ENCODE measurements at regions not wholly inside any gene's neighbourhood (a gene's known extent, or its start where the extent isn't known, plus 50 kb on each side); places are given as distances from the start of the nearest gene placed in this dataset.

DNA sequence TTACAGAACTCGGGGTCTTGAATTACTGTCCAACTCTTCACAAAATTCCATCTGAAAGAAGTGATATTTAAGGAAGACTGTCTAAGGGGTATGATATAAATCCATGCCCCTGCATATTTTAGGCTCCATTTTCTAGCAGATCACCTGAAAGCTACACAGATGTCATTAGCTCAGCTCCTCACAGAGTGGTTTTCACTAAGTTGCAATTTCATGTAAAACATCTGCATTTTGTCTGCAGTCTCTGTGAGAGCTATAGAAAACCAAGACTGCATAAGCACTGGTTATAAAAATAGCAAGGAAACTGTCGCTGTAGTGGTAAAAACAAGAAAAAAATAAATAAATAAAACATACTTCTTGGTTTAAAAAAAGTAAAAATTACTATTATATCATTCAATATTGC, 103.4 kb downstream of the RPL27A start:
- Histone ChIP-seq H2BK12ac (ENCODE audit: low read length) (no peak overlapping the region), H3K23ac (ENCODE audit: low read depth, low read length, poor library complexity) (no peak overlapping the region), H2BK120ac (ENCODE audit: low read depth, low read length) (no peak overlapping the region), H3K14ac (ENCODE audit: low read length) (no peak overlapping the region), H3K27me3 (ENCODE audit: control insufficient read depth in 3 of 3, insufficient read depth in 3 of 3, low read depth in 1 of 3, low read length in 3 of 3) (no peaks in the 10 kb centered on the region), H2AFZ (ENCODE audit: low read length) (no peak overlapping the region), H3K36me3 (replicated peaks in 1 of 2; ENCODE audit: control insufficient read depth in 2 of 2, insufficient read depth in 2 of 2, low read length in 2 of 2) (peaks cover 0 to 16% of the 10 kb centered on the region in 2 donors), H3K4me3 (ENCODE audit: low read length in 2 of 2) (no peak overlapping the region), H3K4me1 (ENCODE audit: control insufficient read depth in 2 of 2, insufficient read depth in 1 of 2, low read depth in 1 of 2, low read length in 2 of 2) (no peaks in the 10 kb centered on the region), H2BK15ac (ENCODE audit: low read length) (no peak overlapping the region), H3K79me1 (ENCODE audit: low read depth, low read length) (peaks cover 2% of the 10 kb centered on the region), H2AK5ac (ENCODE audit: low read depth, low read length) (no peak overlapping the region), H2BK5ac (ENCODE audit: low read length) (no peak overlapping the region), H3K4me2 (ENCODE audit: insufficient read depth, low read length, poor library complexity, severe bottlenecking) (no peak overlapping the region), H3K27ac (replicated peaks; ENCODE audit: low read length) (no peak overlapping the region), H3K9ac (ENCODE audit: low read depth, low read length, poor library complexity) (no peak overlapping the region), H3K4ac (ENCODE audit: low read length) (no peak overlapping the region), H3K9me3 (replicated peaks in 1 of 2; ENCODE audit: control insufficient read depth in 2 of 2, insufficient read depth in 1 of 2, low read depth in 1 of 2, low read length in 2 of 2) (peaks cover 0 to 2% of the 10 kb centered on the region in 2 donors), H4K91ac (ENCODE audit: low read depth, low read length, poor library complexity) (no peak overlapping the region), H4K8ac (ENCODE audit: low read depth, low read length) (no peak overlapping the region), H3K18ac (ENCODE audit: low read length) (no peak overlapping the region)
- WGBS, 2 donors (ENCODE audit: extremely low coverage in 2 of 2, insufficient read length in 2 of 2, insufficient replicate concordance in 1 of 2): no CpG with 5 or more reads among the region's 2 CpGs
- DNase-seq (ENCODE audit: low spot score): no peak

DNA sequence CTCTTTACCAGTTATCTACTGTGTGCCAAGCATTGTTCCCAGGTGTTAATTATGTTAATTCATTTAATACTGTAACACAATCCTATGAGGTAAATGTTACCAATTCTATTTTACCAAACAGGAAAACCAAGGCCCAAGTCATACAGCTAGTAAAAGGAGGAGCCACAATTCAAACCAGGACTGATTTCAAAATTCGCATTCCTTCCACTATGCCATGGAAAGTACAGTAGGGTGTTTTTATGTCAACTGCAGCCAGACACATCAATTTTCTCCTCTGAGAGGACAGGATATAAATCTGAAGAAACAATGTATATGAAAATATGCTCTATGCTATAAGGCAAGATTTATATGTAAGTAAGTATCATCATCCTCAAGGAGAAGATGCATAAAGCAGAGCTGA, 104.3 kb downstream of the RPL27A start:
- H4K8ac ChIP-seq (ENCODE audit: low read depth, low read length): no peak overlapping the region
- peaks cover 0 to 2% of the 10 kb centered on the region in 2 donors for H3K9me3 ChIP-seq (replicated peaks in 1 of 2; ENCODE audit: control insufficient read depth in 2 of 2, insufficient read depth in 1 of 2, low read depth in 1 of 2, low read length in 2 of 2)
- H3K36me3 ChIP-seq (replicated peaks in 1 of 2; ENCODE audit: control insufficient read depth in 2 of 2, insufficient read depth in 2 of 2, low read length in 2 of 2): peaks cover 0 to 16% of the 10 kb centered on the region in 2 donors
- H3K4ac ChIP-seq (ENCODE audit: low read length): no peak overlapping the region
- no peak overlapping the region for H3K4me2 ChIP-seq (ENCODE audit: insufficient read depth, low read length, poor library complexity, severe bottlenecking)
- no peak overlapping the region for H3K9ac ChIP-seq (ENCODE audit: low read depth, low read length, poor library complexity)
- H4K91ac ChIP-seq (ENCODE audit: low read depth, low read length, poor library complexity): no peak overlapping the region
- no peak overlapping the region for H3K14ac ChIP-seq (ENCODE audit: low read length)
- no peak overlapping the region for H3K23ac ChIP-seq (ENCODE audit: low read depth, low read length, poor library complexity)
- no peak overlapping the region for H2BK12ac ChIP-seq (ENCODE audit: low read length)
- no CpG with 5 or more reads among the region's 1 CpG for WGBS, 2 donors (ENCODE audit: extremely low coverage in 2 of 2, insufficient read length in 2 of 2, insufficient replicate concordance in 1 of 2)
- H2BK5ac ChIP-seq (ENCODE audit: low read length): no peak overlapping the region
- no peak overlapping the region for H3K27ac ChIP-seq (replicated peaks; ENCODE audit: low read length)
- no peaks in the 10 kb centered on the region for H3K4me1 ChIP-seq (ENCODE audit: control insufficient read depth in 2 of 2, insufficient read depth in 1 of 2, low read depth in 1 of 2, low read length in 2 of 2)
- DNase-seq (ENCODE audit: low spot score): no peak
- no peaks in the 10 kb centered on the region for H3K27me3 ChIP-seq (ENCODE audit: control insufficient read depth in 3 of 3, insufficient read depth in 3 of 3, low read depth in 1 of 3, low read length in 3 of 3)
- H2AFZ ChIP-seq (ENCODE audit: low read length): no peak overlapping the region
- H2BK15ac ChIP-seq (ENCODE audit: low read length): no peak overlapping the region
- H2BK120ac ChIP-seq (ENCODE audit: low read depth, low read length): no peak overlapping the region
- no peak overlapping the region for H2AK5ac ChIP-seq (ENCODE audit: low read depth, low read length)
- no peak overlapping the region for H3K4me3 ChIP-seq (ENCODE audit: low read length in 2 of 2)
- no peak overlapping the region for H3K18ac ChIP-seq (ENCODE audit: low read length)
- H3K79me1 ChIP-seq (ENCODE audit: low read depth, low read length): peaks cover 2% of the 10 kb centered on the region

DNA sequence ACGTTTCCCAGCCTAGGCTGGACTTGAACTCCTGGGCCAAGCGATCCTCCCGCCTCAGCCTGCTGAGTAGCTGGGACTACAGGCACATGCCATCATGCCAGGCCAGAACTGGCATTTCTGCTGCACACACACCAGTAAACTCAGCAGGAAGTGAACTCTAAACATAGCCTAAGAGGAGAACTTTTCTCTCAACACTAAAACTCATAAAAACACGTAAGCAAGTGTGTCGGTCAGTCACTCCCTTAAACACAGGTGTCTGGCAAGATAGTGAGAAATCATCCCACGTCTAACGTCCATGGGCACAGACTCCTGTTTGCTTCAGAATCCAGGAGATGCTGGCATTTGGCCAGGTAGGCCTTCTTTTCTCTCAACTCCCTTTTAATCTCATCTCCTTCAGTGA, 104.8 kb downstream of the RPL27A start:
- H4K8ac ChIP-seq (ENCODE audit: low read depth, low read length): no peak overlapping the region
- peaks cover 0 to 16% of the 10 kb centered on the region in 2 donors for H3K36me3 ChIP-seq (replicated peaks in 1 of 2; ENCODE audit: control insufficient read depth in 2 of 2, insufficient read depth in 2 of 2, low read length in 2 of 2)
- H3K4ac ChIP-seq (ENCODE audit: low read length): no peak overlapping the region
- no peak overlapping the region for H2BK120ac ChIP-seq (ENCODE audit: low read depth, low read length)
- no peak overlapping the region for H3K27ac ChIP-seq (replicated peaks; ENCODE audit: low read length)
- no peak overlapping the region for H2AFZ ChIP-seq (ENCODE audit: low read length)
- no peak overlapping the region for H2BK15ac ChIP-seq (ENCODE audit: low read length)
- H3K4me3 ChIP-seq (ENCODE audit: low read length in 2 of 2): no peak overlapping the region
- no peak overlapping the region for H3K23ac ChIP-seq (ENCODE audit: low read depth, low read length, poor library complexity)
- no peak for DNase-seq (ENCODE audit: low spot score)
- H3K4me2 ChIP-seq (ENCODE audit: insufficient read depth, low read length, poor library complexity, severe bottlenecking): no peak overlapping the region
- no peak overlapping the region for H3K14ac ChIP-seq (ENCODE audit: low read length)
- no peaks in the 10 kb centered on the region for H3K27me3 ChIP-seq (ENCODE audit: control insufficient read depth in 3 of 3, insufficient read depth in 3 of 3, low read depth in 1 of 3, low read length in 3 of 3)
- H2BK5ac ChIP-seq (ENCODE audit: low read length): no peak overlapping the region
- H3K9ac ChIP-seq (ENCODE audit: low read depth, low read length, poor library complexity): no peak overlapping the region
- no peaks in the 10 kb centered on the region for H3K4me1 ChIP-seq (ENCODE audit: control insufficient read depth in 2 of 2, insufficient read depth in 1 of 2, low read depth in 1 of 2, low read length in 2 of 2)
- peaks cover 2% of the 10 kb centered on the region for H3K79me1 ChIP-seq (ENCODE audit: low read depth, low read length)
- no peak overlapping the region for H4K91ac ChIP-seq (ENCODE audit: low read depth, low read length, poor library complexity)
- H3K18ac ChIP-seq (ENCODE audit: low read length): no peak overlapping the region
- H2AK5ac ChIP-seq (ENCODE audit: low read depth, low read length): no peak overlapping the region
- WGBS, 2 donors (ENCODE audit: extremely low coverage in 2 of 2, insufficient read length in 2 of 2, insufficient replicate concordance in 1 of 2): no CpG with 5 or more reads among the region's 7 CpGs
- H3K9me3 ChIP-seq (replicated peaks in 1 of 2; ENCODE audit: control insufficient read depth in 2 of 2, insufficient read depth in 1 of 2, low read depth in 1 of 2, low read length in 2 of 2): peaks cover 0 to 2% of the 10 kb centered on the region in 2 donors
- no peak overlapping the region for H2BK12ac ChIP-seq (ENCODE audit: low read length)

DNA sequence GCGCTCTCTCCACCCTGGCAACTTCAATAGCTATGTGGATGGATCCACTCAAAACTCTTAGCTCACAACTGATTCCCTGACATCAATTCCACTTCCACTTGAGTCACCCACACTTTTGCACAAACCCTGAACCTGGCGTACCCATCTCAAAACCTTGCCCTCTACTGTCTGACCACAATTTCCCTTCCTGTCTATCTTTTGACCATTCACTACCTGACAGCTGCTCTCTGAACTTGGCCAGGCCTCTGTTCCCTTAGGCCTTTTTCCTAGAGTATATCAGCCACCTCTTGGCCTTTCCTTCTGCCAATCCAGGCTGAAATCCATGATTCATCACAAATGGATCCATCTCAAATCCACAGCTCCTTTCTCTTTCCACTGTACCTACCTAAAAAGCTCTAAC, 106.0 kb downstream of the RPL27A start:
- Histone ChIP-seq H3K18ac (ENCODE audit: low read length) (no peak overlapping the region), H2BK120ac (ENCODE audit: low read depth, low read length) (no peak overlapping the region), H3K79me1 (ENCODE audit: low read depth, low read length) (peaks cover 2% of the 10 kb centered on the region), H4K8ac (ENCODE audit: low read depth, low read length) (no peak overlapping the region), H3K27me3 (ENCODE audit: control insufficient read depth in 3 of 3, insufficient read depth in 3 of 3, low read depth in 1 of 3, low read length in 3 of 3) (no peaks in the 10 kb centered on the region), H2BK15ac (ENCODE audit: low read length) (no peak overlapping the region), H3K27ac (replicated peaks; ENCODE audit: low read length) (no peak overlapping the region), H3K9ac (ENCODE audit: low read depth, low read length, poor library complexity) (no peak overlapping the region), H3K36me3 (replicated peaks in 1 of 2; ENCODE audit: control insufficient read depth in 2 of 2, insufficient read depth in 2 of 2, low read length in 2 of 2) (peaks cover 0 to 16% of the 10 kb centered on the region in 2 donors), H3K23ac (ENCODE audit: low read depth, low read length, poor library complexity) (no peak overlapping the region), H3K9me3 (replicated peaks in 1 of 2; ENCODE audit: control insufficient read depth in 2 of 2, insufficient read depth in 1 of 2, low read depth in 1 of 2, low read length in 2 of 2) (peaks cover 0 to 2% of the 10 kb centered on the region in 2 donors), H3K4me2 (ENCODE audit: insufficient read depth, low read length, poor library complexity, severe bottlenecking) (no peak overlapping the region), H3K14ac (ENCODE audit: low read length) (no peak overlapping the region), H3K4me3 (ENCODE audit: low read length in 2 of 2) (no peak overlapping the region), H3K4me1 (ENCODE audit: control insufficient read depth in 2 of 2, insufficient read depth in 1 of 2, low read depth in 1 of 2, low read length in 2 of 2) (no peaks in the 10 kb centered on the region), H2AFZ (ENCODE audit: low read length) (no peak overlapping the region), H2BK5ac (ENCODE audit: low read length) (no peak overlapping the region), H3K4ac (ENCODE audit: low read length) (no peak overlapping the region), H2AK5ac (ENCODE audit: low read depth, low read length) (no peak overlapping the region), H2BK12ac (ENCODE audit: low read length) (no peak overlapping the region), H4K91ac (ENCODE audit: low read depth, low read length, poor library complexity) (no peak overlapping the region)
- no peak for DNase-seq (ENCODE audit: low spot score)
- WGBS, 2 donors (ENCODE audit: extremely low coverage in 2 of 2, insufficient read length in 2 of 2, insufficient replicate concordance in 1 of 2): no CpG with 5 or more reads among the region's 2 CpGs
